Activated B cell treated with CpG ODN at 0.5 μM for 24 hours (primary cell): ENCODE measurements at regions not wholly inside any gene's neighbourhood (a gene's known extent, or its start where the extent isn't known, plus 50 kb on each side); places are given as distances from the start of the nearest gene placed in this dataset.

Experiments used
- ATAC-seq: fragments of 200-7000 bp; cut with Tn5 transposase; one replicate; pipeline ENCODE4 v1.10.0; 2021; ENCODE audit warnings: low read depth, mild to moderate bottlenecking, moderate library complexity
- CTCF ChIA-PET: fragments of 350-600 bp; sonication (Branson Sonifier 250); formaldehyde crosslinking; loops from one replicate; lab custom pipeline; 2021; ENCODE audit warnings: antibody characterized with exemption; lab: Charles Lee
- POLR2A ChIA-PET: fragments of 350-600 bp; sonication (Branson Sonifier 250); formaldehyde crosslinking; loops from one replicate; lab custom pipeline; 2021; ENCODE audit warnings: antibody characterized with exemption; lab: Charles Lee
- DNase-seq: peaks from one replicate; pipeline ENCODE4 v3.0.0; 2022
- H3K27ac Mint-ChIP-seq: one replicate; pipeline ENCODE4 v1.8.0; 2020; ENCODE audit warnings: mixed read lengths
- H3K27me3 Mint-ChIP-seq: one replicate; pipeline ENCODE4 v1.8.0; 2021; ENCODE audit warnings: mixed read lengths
- H3K36me3 Mint-ChIP-seq: one replicate; pipeline ENCODE4 v1.8.0; 2021; ENCODE audit warnings: low read depth, mixed read lengths
- H3K4me1 Mint-ChIP-seq: one replicate; pipeline ENCODE4 v1.8.0; 2021; ENCODE audit warnings: mixed read lengths
- H3K4me3 Mint-ChIP-seq: one replicate; pipeline ENCODE4 v1.8.0; 2020; ENCODE audit warnings: mild to moderate bottlenecking, mixed read lengths
- H3K9me3 Mint-ChIP-seq: one replicate; pipeline ENCODE4 v1.8.0; 2020; ENCODE audit warnings: mixed read lengths
- CTCF ChIP-seq: fragments of 200-600 bp; IDR thresholded peaks from one replicate; pipeline ENCODE4 v1.8.0; 2022; ENCODE audit warnings: antibody characterized with exemption, mild to moderate bottlenecking
- intact Hi-C: fragments of 100-400 bp; cut with micrococcal nuclease; formaldehyde crosslinking; loops from one replicate; pipeline ENCODE4 v1.15.1; 2024

DNA sequence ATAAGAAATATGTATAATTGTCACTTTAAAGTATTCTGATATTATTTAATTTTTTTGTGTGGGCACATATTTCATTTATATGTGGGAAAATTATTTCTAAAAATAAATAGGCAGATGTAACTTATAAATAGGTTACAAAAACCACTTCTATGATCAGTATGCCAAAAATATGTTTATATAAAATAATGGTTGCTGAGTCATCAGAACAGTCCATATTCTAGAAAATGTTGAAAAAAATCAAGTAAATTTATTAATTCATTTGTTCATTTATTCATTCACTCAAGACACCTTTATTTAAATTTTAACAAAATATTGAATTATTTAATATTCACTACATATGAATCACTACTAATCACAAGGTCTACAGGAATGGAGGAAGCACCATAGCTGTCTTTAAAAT is 1387.3 kb upstream of the C9orf72 start:
- CTCF ChIA-PET = no interaction called here
- H3K4me3 Mint-ChIP-seq = no peak overlapping the region
- no peaks in the 10 kb centered on the region for H3K36me3 Mint-ChIP-seq
- POLR2A ChIA-PET = no interaction called here
- no peak overlapping the region for H3K27ac Mint-ChIP-seq
- H3K27me3 Mint-ChIP-seq = no peaks in the 10 kb centered on the region
- DNase-seq (no peak), ATAC-seq (no peak)
- H3K4me1 Mint-ChIP-seq = no peaks in the 10 kb centered on the region
- intact Hi-C loops = no loop called here
- H3K9me3 Mint-ChIP-seq = no peaks in the 10 kb centered on the region
- TF ChIP-seq CTCF = no peak

- TF ChIP-seq CTCF = no peak
- Mint-ChIP-seq H3K27me3 (no peaks in the 10 kb centered on the region), H3K27ac (no peak overlapping the region), H3K36me3 (no peaks in the 10 kb centered on the region), H3K4me1 (no peaks in the 10 kb centered on the region), H3K4me3 (no peak overlapping the region), H3K9me3 (no peaks in the 10 kb centered on the region)
- ATAC-seq = no peak
- ChIA-PET POLR2A (no interaction called here), CTCF (no interaction called here)
- intact Hi-C loops = no loop called here
- no peak for DNase-seq
Observed at GRCh38 chr9:28961623-28962022, 1388.3 kb upstream of the C9orf72 start.

GRCh38 chr9:28967226-28967625 is 1393.9 kb upstream of the C9orf72 start:
- DNase-seq = no peak
- CTCF ChIA-PET = no interaction called here
- Mint-ChIP-seq H3K36me3 (no peaks in the 10 kb centered on the region), H3K4me3 (no peak overlapping the region), H3K4me1 (no peaks in the 10 kb centered on the region), H3K9me3 (peaks cover 2% of the 10 kb centered on the region), H3K27me3 (no peaks in the 10 kb centered on the region), H3K27ac (no peak overlapping the region)
- intact Hi-C loops = no loop called here
- no peak for TF ChIP-seq CTCF
- ATAC-seq = no peak
- POLR2A ChIA-PET = no interaction called here

DNA sequence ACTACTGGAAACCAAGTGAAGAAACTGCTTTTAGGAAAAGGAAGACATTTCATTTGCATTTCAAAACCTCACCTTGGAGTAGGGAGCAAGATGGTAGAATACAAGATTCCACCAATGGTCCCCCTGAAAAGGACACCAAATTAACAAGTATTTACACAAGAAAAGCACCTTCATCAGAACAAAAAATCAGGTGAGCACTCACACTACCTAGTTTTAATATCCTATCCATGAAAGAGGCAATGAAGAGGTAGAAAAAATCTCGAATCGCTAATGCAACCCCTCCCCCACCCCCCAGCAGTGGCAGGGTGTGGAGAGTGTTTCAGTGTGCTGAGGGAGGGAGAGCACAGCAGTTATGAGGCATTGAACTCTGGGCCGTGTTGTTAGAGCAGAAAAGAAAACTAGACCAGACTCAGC is 1397.0 kb upstream of the C9orf72 start:
- CTCF ChIA-PET = no interaction called here
- Mint-ChIP-seq H3K9me3 (peaks cover 8% of the 10 kb centered on the region), H3K27ac (no peak overlapping the region), H3K27me3 (no peaks in the 10 kb centered on the region), H3K4me3 (no peak overlapping the region), H3K4me1 (no peaks in the 10 kb centered on the region), H3K36me3 (no peaks in the 10 kb centered on the region)
- intact Hi-C loops = no loop called here
- TF ChIP-seq CTCF = no peak
- POLR2A ChIA-PET = no interaction called here
- ATAC-seq = no peak
- no peak for DNase-seq

DNA sequence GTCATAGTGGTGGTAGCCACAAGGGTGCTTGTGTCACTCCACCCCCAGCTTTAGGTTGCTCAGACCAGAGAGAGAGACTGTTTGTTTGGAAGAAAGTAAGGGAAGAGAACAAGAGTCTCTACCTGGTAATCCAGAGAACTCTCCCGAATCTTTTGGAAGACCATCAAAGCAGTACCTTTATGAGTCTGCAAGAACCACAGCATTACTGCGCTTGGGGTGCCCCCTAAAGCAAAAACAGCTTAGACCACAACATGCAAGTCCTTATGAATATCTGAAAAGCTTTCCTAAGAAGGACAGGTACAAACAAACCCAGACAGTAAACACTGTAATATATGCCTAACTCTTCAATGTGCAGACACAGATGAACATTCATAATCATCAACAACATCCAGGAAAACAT is 1398.6 kb upstream of the C9orf72 start:
- DNase-seq (no peak), ATAC-seq (no peak)
- H3K9me3 Mint-ChIP-seq = peaks cover 8% of the 10 kb centered on the region
- POLR2A ChIA-PET = no interaction called here
- TF ChIP-seq CTCF = no peak
- H3K4me3 Mint-ChIP-seq = no peak overlapping the region
- H3K27ac Mint-ChIP-seq = no peak overlapping the region
- H3K4me1 Mint-ChIP-seq = no peaks in the 10 kb centered on the region
- no peaks in the 10 kb centered on the region for H3K27me3 Mint-ChIP-seq
- intact Hi-C loops = no loop called here
- H3K36me3 Mint-ChIP-seq = no peaks in the 10 kb centered on the region
- CTCF ChIA-PET = no interaction called here
